ENCODE measurements at regions not wholly inside any gene's neighbourhood (a gene's known extent, or its start where the extent isn't known, plus 50 kb on each side); places are given as distances from the start of the nearest gene placed in this dataset.

DNA sequence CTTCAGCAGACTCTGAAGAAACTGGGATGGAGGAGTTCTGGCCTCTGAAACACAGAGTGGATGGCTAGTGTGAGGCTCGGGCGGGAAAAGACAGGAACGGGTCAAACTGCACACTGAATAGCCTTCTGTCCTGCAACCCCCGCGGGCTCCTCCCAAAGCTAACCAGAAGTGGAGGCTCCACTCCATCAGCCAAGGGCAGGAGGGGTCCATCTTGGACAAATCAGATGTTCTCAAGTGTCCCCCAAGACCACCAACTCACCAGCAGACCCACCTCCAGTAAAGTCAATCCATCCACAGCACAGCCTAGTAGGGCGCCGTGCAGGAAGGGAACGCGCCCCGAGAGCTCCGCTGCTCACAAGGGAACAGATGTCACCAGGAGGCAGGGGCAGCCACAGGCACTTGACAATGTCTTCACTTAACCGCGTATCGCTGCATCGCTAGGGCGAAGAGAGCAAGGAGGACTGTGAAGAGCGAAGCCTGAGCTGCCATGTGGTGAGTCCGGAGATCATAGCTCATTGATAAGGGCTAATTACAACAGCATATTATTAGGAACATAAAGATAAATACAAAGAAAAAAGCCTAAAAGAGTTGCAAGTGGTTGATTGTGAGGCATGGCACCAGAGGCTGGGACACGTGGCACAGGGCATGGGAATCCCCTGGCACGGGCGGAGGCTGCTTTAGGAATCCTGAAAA is 494.6 kb upstream of the MYT1L start:
- H3K27me3 ChIP-seq (ENCODE audit: insufficient read depth, low read length) = no peaks in the 10 kb centered on the region
- no peaks in the 10 kb centered on the region for H3K36me3 ChIP-seq (ENCODE audit: insufficient read depth, low read length)
- H3K9ac ChIP-seq (ENCODE audit: low read length) = no peak overlapping the region
- no peaks in the 10 kb centered on the region for H3K79me2 ChIP-seq (ENCODE audit: insufficient read depth, low read length)
- no peaks in the 10 kb centered on the region for H3F3A ChIP-seq (ENCODE audit: insufficient read depth, low read length)
- H4K20me1 ChIP-seq (ENCODE audit: insufficient read depth, low read length) = no peaks in the 10 kb centered on the region
- H3K9me3 ChIP-seq (ENCODE audit: low read length) = peaks cover 6% of the 10 kb centered on the region; the same call in 1 of the 2 replicates
- no peaks in the 10 kb centered on the region for H3K4me1 ChIP-seq (ENCODE audit: insufficient read depth, low read length, severe bottlenecking)
- no peak overlapping the region for H3K4me2 ChIP-seq (ENCODE audit: low read length)
- H3K9me2 ChIP-seq (ENCODE audit: low read depth, low read length) = no peaks in the 10 kb centered on the region
- no peak overlapping the region for H3K4me3 ChIP-seq (ENCODE audit: low read depth, low read length, poor library complexity, severe bottlenecking)
- TF ChIP-seq, protein P1, sequence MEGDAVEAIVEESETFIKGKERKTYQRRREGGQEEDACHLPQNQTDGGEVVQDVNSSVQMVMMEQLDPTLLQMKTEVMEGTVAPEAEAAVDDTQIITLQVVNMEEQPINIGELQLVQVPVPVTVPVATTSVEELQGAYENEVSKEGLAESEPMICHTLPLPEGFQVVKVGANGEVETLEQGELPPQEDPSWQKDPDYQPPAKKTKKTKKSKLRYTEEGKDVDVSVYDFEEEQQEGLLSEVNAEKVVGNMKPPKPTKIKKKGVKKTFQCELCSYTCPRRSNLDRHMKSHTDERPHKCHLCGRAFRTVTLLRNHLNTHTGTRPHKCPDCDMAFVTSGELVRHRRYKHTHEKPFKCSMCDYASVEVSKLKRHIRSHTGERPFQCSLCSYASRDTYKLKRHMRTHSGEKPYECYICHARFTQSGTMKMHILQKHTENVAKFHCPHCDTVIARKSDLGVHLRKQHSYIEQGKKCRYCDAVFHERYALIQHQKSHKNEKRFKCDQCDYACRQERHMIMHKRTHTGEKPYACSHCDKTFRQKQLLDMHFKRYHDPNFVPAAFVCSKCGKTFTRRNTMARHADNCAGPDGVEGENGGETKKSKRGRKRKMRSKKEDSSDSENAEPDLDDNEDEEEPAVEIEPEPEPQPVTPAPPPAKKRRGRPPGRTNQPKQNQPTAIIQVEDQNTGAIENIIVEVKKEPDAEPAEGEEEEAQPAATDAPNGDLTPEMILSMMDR (IDR thresholded peaks at IDR 0.05; ENCODE audit: low read length) = no peak
- no peak for TF ChIP-seq EZH2 (IDR thresholded peaks at IDR 0.05; ENCODE audit: borderline replicate concordance, low read length)
- no peak overlapping the region for H2AFZ ChIP-seq (ENCODE audit: low read length)
- no peak overlapping the region for H3K27ac ChIP-seq (ENCODE audit: low read depth, low read length, poor library complexity, severe bottlenecking)

DNA sequence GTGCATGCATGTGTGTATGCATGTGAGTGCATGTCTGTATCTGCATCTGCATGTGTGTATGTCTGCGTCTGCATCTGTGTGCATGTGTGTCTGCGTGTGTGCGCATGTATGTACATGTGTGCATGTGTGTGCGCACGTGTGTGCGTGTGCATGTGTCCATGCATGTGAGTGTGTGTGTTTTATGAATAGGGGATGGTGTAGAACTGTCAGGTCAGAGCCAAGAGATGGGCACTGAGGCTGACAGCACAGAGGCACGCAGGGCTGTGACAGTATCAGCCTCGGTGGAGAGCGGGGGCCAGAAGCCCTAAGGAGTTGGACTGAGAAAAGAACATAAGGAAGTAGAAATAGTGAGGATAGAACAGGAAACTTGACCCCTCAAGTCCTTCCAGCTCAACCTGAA is 494.0 kb upstream of the MYT1L start:
- TF ChIP-seq, protein P1 (IDR thresholded peaks at IDR 0.05; ENCODE audit: low read length) = no peak
- Histone ChIP-seq H2AFZ (ENCODE audit: low read length) (no peak overlapping the region), H3K79me2 (ENCODE audit: insufficient read depth, low read length) (no peaks in the 10 kb centered on the region), H3K27me3 (ENCODE audit: insufficient read depth, low read length) (no peaks in the 10 kb centered on the region), H3K9me2 (ENCODE audit: low read depth, low read length) (no peaks in the 10 kb centered on the region), H3K36me3 (ENCODE audit: insufficient read depth, low read length) (no peaks in the 10 kb centered on the region), H3K4me3 (ENCODE audit: low read depth, low read length, poor library complexity, severe bottlenecking) (no peak overlapping the region), H3F3A (ENCODE audit: insufficient read depth, low read length) (no peaks in the 10 kb centered on the region), H3K4me2 (ENCODE audit: low read length) (no peak overlapping the region), H3K4me1 (ENCODE audit: insufficient read depth, low read length, severe bottlenecking) (no peaks in the 10 kb centered on the region), H3K9me3 (ENCODE audit: low read length) (peaks cover 6% of the 10 kb centered on the region; the same call in 1 of the 2 replicates), H4K20me1 (ENCODE audit: insufficient read depth, low read length) (no peaks in the 10 kb centered on the region), H3K9ac (ENCODE audit: low read length) (no peak overlapping the region), H3K27ac (ENCODE audit: low read depth, low read length, poor library complexity, severe bottlenecking) (no peak overlapping the region)

DNA sequence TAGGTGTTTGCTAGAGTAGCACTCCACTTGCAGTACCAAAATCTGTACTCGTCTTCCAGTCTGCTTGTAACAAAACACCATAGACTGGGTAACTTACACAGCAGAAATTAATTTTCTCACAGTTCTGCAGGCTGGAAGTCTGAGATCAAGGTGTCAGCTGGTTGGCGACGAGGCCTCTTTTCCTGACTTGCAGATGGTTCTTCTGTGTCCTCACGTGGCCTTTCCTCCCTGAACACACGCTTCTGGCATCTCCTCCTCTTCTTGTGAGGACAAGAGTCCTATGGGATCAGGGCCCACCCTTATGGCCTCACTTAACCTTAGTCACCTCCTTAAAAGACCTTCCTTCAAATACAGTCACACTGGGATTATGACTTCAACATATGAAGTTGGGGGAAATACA is 493.5 kb upstream of the MYT1L start:
- Histone ChIP-seq H3F3A (ENCODE audit: insufficient read depth, low read length) (no peaks in the 10 kb centered on the region), H2AFZ (ENCODE audit: low read length) (no peak overlapping the region), H3K27me3 (ENCODE audit: insufficient read depth, low read length) (no peaks in the 10 kb centered on the region), H3K4me1 (ENCODE audit: insufficient read depth, low read length, severe bottlenecking) (no peaks in the 10 kb centered on the region), H3K4me3 (ENCODE audit: low read depth, low read length, poor library complexity, severe bottlenecking) (no peak overlapping the region), H4K20me1 (ENCODE audit: insufficient read depth, low read length) (no peaks in the 10 kb centered on the region), H3K36me3 (ENCODE audit: insufficient read depth, low read length) (no peaks in the 10 kb centered on the region), H3K9ac (ENCODE audit: low read length) (no peak overlapping the region), H3K79me2 (ENCODE audit: insufficient read depth, low read length) (no peaks in the 10 kb centered on the region), H3K4me2 (ENCODE audit: low read length) (no peak overlapping the region), H3K9me2 (ENCODE audit: low read depth, low read length) (no peaks in the 10 kb centered on the region), H3K9me3 (ENCODE audit: low read length) (peaks cover 6% of the 10 kb centered on the region; the same call in 1 of the 2 replicates), H3K27ac (ENCODE audit: low read depth, low read length, poor library complexity, severe bottlenecking) (no peak overlapping the region)
- TF ChIP-seq EZH2 (IDR thresholded peaks at IDR 0.05; ENCODE audit: borderline replicate concordance, low read length) = no peak
- TF ChIP-seq, protein P1 (IDR thresholded peaks at IDR 0.05; ENCODE audit: low read length) = no peak
